Calu3 (cell line): ENCODE measurements at regions not wholly inside any gene's neighbourhood (a gene's known extent, or its start where the extent isn't known, plus 50 kb on each side); places are given as distances from the start of the nearest gene placed in this dataset.

ENCODE experiments used
- BruUV-seq: library from RNA; stranded (reverse); fragments of 400-500 nt; replicated peaks from 2 replicates; lab custom pipeline; 2021; lab: Mats Ljungman, UMichigan
- CTCF ChIA-PET: fragments of 300-600 bp; sonication (Branson Sonifier 250); formaldehyde crosslinking; loops from one replicate; lab custom pipeline; 2022; ENCODE audit warnings: antibody characterized with exemption; lab: Charles Lee
- DNase-seq: peaks from one replicate; pipeline ENCODE4 v3.0.0; 2022
- H3K27ac Mint-ChIP-seq: one replicate; pipeline ENCODE4 v1.8.0; 2022; ENCODE audit warnings: mixed read lengths; ENCODE audit not compliant: unreplicated experiment
- H3K27me3 Mint-ChIP-seq: one replicate; pipeline ENCODE4 v1.8.0; 2022; ENCODE audit warnings: mixed read lengths; ENCODE audit not compliant: unreplicated experiment
- H3K36me3 Mint-ChIP-seq: one replicate; pipeline ENCODE4 v1.8.0; 2022; ENCODE audit warnings: mild to moderate bottlenecking, moderate library complexity, mixed read lengths; ENCODE audit not compliant: insufficient read depth, unreplicated experiment
- H3K4me1 Mint-ChIP-seq: one replicate; pipeline ENCODE4 v1.8.0; 2022; ENCODE audit warnings: mild to moderate bottlenecking, low read depth, mixed read lengths; ENCODE audit not compliant: unreplicated experiment
- H3K4me3 Mint-ChIP-seq: one replicate; pipeline ENCODE4 v1.8.0; 2022; ENCODE audit warnings: mild to moderate bottlenecking, low read depth, moderate library complexity, mixed read lengths; ENCODE audit not compliant: unreplicated experiment
- H3K9me3 Mint-ChIP-seq: one replicate; pipeline ENCODE4 v1.8.0; 2022; ENCODE audit warnings: low read depth, mixed read lengths; ENCODE audit not compliant: unreplicated experiment
- intact Hi-C: fragments of 100-400 bp; cut with micrococcal nuclease; formaldehyde crosslinking; loops from one replicate; pipeline ENCODE4 v1.10.0; 2022; ENCODE audit not compliant: unreplicated experiment
- TF ChIP-seq, protein P1 (sequence below): fragments of 200-600 bp; IDR thresholded peaks from one replicate; pipeline ENCODE4 v1.8.0; 2022; ENCODE audit warnings: antibody characterized with exemption; ENCODE audit not compliant: unreplicated experiment

DNA sequence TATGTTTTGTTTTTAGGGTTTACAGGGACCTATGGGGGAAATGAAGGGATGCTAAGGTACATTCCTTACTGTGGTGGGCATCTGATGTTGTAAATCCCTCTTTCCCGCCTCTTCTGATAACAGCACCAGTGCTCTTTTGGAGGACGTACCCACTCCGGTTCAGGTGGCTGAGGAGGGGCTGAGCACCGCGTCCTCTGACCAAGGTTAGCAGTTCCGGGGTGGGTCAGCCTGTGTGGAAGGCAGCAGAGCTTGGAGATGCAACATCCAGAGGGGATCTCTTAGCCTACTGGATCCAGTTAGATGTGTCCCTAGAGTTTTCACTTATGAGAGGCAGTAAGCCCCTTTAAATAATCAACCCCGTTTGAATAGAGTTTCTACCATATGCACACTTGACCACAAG lies 135.3 kb upstream of the KCNG1 start:
- no peak overlapping the region for H3K27ac Mint-ChIP-seq
- peaks cover 100% of the 10 kb centered on the region for H3K27me3 Mint-ChIP-seq
- no peaks in the 10 kb centered on the region for H3K4me1 Mint-ChIP-seq
- BruUV-seq: no TSS peak
- CTCF ChIA-PET: no interaction called here
- intact Hi-C loops: no loop called here
- TF ChIP-seq, protein P1, sequence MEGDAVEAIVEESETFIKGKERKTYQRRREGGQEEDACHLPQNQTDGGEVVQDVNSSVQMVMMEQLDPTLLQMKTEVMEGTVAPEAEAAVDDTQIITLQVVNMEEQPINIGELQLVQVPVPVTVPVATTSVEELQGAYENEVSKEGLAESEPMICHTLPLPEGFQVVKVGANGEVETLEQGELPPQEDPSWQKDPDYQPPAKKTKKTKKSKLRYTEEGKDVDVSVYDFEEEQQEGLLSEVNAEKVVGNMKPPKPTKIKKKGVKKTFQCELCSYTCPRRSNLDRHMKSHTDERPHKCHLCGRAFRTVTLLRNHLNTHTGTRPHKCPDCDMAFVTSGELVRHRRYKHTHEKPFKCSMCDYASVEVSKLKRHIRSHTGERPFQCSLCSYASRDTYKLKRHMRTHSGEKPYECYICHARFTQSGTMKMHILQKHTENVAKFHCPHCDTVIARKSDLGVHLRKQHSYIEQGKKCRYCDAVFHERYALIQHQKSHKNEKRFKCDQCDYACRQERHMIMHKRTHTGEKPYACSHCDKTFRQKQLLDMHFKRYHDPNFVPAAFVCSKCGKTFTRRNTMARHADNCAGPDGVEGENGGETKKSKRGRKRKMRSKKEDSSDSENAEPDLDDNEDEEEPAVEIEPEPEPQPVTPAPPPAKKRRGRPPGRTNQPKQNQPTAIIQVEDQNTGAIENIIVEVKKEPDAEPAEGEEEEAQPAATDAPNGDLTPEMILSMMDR: no peak
- no peak overlapping the region for H3K4me3 Mint-ChIP-seq
- no peaks in the 10 kb centered on the region for H3K9me3 Mint-ChIP-seq
- no peaks in the 10 kb centered on the region for H3K36me3 Mint-ChIP-seq
- no peak for DNase-seq

DNA sequence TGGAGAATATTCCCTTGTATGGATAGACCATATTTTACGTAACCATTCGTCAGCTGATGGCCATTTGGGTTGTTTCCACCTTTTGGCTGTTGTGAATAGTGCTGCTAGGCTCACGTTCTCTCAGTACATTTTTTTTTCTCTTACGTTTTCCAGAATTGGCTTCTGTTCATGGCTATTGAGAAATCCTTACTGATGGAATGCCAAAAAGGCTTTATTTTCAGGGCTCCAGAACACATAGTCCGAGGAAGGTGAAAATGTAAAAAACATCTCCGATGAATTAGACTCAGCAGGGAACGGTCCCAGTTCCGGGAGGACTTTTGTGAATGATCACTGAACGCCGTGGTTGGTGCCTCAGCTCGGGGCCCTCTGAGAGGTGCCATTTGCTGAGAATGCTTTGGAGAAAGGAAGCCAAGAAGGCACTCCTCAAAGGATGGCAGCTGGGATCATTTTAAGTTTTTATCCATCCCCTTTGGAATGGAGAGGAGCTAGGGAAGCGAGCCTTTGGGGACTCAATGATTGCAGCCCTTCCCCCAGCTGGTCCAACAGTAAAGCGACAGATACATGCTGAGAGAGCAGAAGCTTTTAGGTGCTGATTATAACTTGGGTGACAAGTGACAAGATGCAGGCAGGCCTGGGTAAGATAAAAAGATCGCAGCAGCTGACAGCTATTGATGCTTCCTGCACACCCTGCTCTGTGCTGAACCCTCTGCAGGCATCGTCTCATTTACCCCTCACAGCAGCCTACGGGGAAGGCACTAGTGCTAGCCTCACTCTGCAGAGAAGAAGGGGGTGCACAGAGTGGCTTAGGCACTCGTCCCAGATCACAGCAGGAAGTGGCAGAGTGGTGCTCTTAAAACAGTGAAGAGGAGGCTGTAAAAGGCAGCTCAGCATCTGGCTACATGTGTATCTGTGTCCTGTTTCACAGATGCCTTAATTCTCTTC lies 133.4 kb upstream of the KCNG1 start:
- Mint-ChIP-seq H3K27me3 (peaks cover 100% of the 10 kb centered on the region), H3K4me3 (no peak overlapping the region), H3K4me1 (no peaks in the 10 kb centered on the region), H3K36me3 (no peaks in the 10 kb centered on the region), H3K9me3 (no peaks in the 10 kb centered on the region), H3K27ac (no peak overlapping the region)
- no peak for DNase-seq
- intact Hi-C loops: no loop called here
- TF ChIP-seq, protein P1: no peak
- BruUV-seq: no TSS peak
- CTCF ChIA-PET: interaction anchor here (0.8 kb wide), 1 partner anchor 17 kb away, joined by 3 read pairs; no protein-coding TSS in a partner anchor

DNA sequence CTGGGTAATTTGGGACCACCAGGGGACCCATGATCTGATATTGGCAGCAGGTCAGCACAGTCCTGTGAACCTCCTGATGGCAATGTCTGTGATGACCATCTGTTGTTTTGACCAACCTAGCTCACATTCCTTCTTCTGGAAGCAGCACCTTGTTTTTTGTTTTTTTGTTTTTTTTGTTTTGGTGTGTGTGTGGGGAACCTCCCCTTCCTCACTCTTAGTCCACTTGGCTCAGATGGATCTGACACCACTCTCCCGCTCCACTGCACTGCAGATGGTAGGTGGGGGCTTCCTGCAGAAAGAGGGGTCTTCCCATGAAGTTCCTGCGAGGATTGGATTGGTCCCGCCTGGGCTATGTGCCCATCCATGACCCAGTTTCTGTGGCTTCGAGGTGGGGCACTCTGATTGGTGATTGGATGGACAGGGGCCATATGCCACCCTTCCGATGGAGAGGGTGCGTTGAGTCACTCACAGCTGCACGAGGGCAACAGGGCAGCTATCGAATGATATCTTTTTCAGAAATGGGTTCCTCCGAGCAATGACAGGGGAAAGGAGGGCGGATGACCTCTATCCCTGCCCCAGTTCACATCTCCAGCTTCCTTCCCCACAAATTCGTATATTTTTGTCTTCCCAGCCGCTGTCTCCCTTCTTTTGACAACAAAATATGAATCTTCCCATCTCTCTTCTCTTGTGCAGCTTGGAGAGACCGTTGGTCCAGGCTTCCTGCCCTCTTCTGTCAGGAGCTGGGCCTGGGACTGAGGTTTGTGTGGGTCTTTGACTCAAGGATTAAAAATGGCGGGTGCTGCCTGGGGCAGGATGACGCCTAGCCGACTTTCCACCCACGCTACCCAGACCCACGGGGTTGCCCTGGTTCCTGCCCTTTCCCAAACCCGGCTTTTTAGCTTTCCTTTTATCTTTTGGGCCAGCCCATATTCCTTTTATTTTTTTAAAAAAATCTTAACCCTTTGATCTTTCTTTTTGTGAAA lies 132.1 kb upstream of the KCNG1 start:
- Mint-ChIP-seq H3K9me3 (no peaks in the 10 kb centered on the region), H3K4me3 (no peak overlapping the region), H3K27ac (no peak overlapping the region), H3K36me3 (no peaks in the 10 kb centered on the region), H3K27me3 (peaks cover 91% of the 10 kb centered on the region), H3K4me1 (no peaks in the 10 kb centered on the region)
- no TSS peak for BruUV-seq
- CTCF ChIA-PET: no interaction called here
- TF ChIP-seq, protein P1: no peak
- DNase-seq: no peak
- intact Hi-C loops: no loop called here

DNA sequence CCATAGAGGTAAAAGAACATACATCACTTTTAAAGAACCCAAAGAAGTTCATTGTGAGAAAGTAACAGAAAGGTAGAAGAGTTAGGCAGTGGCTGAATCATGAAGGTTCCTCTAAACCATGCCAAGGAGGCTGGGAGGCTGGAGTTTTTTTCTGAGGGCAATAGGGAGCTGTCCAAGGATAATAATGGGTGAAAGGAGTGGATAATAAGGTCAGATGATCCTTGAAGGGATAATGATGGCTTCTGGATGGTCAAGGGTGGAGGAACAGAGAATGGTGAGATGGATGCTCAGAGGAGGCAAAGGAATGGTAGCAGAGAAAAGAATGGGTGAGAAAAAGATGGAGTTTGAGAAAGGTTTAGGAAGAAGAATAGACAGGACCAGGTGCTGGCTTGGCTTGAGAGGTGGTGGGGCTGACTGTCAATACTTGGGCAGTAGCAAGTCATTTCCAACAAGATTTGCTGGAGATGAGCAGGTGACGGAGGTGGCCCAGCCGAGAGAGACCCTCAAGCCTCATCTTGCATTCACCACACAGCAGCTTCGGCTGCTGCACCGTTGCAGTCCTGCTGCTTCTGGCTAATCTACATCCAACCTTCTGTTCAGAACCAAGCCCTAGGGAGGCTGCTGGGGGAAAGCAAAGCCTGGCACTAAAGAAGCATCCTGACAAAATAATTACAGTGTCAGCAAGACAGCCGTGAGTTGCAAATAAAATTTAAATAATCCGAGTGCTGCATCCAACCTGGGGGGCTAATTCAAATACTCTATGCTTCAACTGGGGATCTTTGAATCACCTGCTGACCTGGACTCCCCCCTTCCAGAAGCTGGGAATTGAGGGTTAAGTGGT lies 131.2 kb upstream of the KCNG1 start:
- CTCF ChIA-PET: no interaction called here
- H3K36me3 Mint-ChIP-seq: no peaks in the 10 kb centered on the region
- H3K27ac Mint-ChIP-seq: no peak overlapping the region
- BruUV-seq: no TSS peak
- intact Hi-C loops: no loop called here
- no peaks in the 10 kb centered on the region for H3K9me3 Mint-ChIP-seq
- TF ChIP-seq, protein P1: no peak
- H3K4me3 Mint-ChIP-seq: no peak overlapping the region
- no peak for DNase-seq
- no peaks in the 10 kb centered on the region for H3K4me1 Mint-ChIP-seq
- peaks cover 82% of the 10 kb centered on the region for H3K27me3 Mint-ChIP-seq
